GM19467 (cell line): ENCODE measurements at regions not wholly inside any gene's neighbourhood (a gene's known extent, or its start where the extent isn't known, plus 50 kb on each side); places are given as distances from the start of the nearest gene placed in this dataset.

ENCODE experiments used
- ATAC-seq: cut with Tn5 transposase; IDR thresholded peaks from one replicate; pipeline ENCODE4 v1.9.1; 2021; ENCODE audit warnings: mild to moderate bottlenecking, moderate library complexity; ENCODE audit not compliant: unreplicated experiment

- no peak for ATAC-seq
Observed at GRCh38 chr1:91152331-91152730, 130.5 kb upstream of the ZNF644 start.

GRCh38 chr1:91151702-91152101, 129.9 kb upstream of the ZNF644 start:
- no peak for ATAC-seq

- ATAC-seq = no peak
Observed at GRCh38 chr1:91148641-91149069, 126.8 kb upstream of the ZNF644 start.

- ATAC-seq = no peak
Observed at GRCh38 chr1:91141858-91142257, 120.0 kb upstream of the ZNF644 start.

- no peak for ATAC-seq
Observed at GRCh38 chr1:91138959-91139358, 117.1 kb upstream of the ZNF644 start.

GRCh38 chr1:91137173-91137852, 115.5 kb upstream of the ZNF644 start:
- ATAC-seq = no peak

- ATAC-seq = no peak
Observed at GRCh38 chr1:91135799-91136198, 114.0 kb upstream of the ZNF644 start.

GRCh38 chr1:91133248-91133647, 111.4 kb upstream of the ZNF644 start:
- ATAC-seq = no peak

GRCh38 chr1:91130256-91130985, 108.6 kb upstream of the ZNF644 start:
- no peak for ATAC-seq

GRCh38 chr1:91129458-91129857, 107.6 kb upstream of the ZNF644 start:
- no peak for ATAC-seq

GRCh38 chr1:91129017-91129416, 107.2 kb upstream of the ZNF644 start:
- no peak for ATAC-seq

- ATAC-seq = no peak
Observed at GRCh38 chr1:91124989-91125417, 103.2 kb upstream of the ZNF644 start.

GRCh38 chr1:91124290-91124985, 102.6 kb upstream of the ZNF644 start:
- no peak for ATAC-seq

GRCh38 chr1:91123773-91124172, 101.9 kb upstream of the ZNF644 start:
- no peak for ATAC-seq

GRCh38 chr1:91123319-91123718, 101.5 kb upstream of the ZNF644 start:
- ATAC-seq = no peak

- ATAC-seq = no peak
Observed at GRCh38 chr1:91122106-91122717, 100.4 kb upstream of the ZNF644 start.

- no peak for ATAC-seq
Observed at GRCh38 chr1:91121366-91121765, 99.5 kb upstream of the ZNF644 start.

GRCh38 chr1:91120936-91121335, 99.1 kb upstream of the ZNF644 start:
- no peak for ATAC-seq

- no peak for ATAC-seq
Observed at GRCh38 chr1:91120421-91120820, 98.6 kb upstream of the ZNF644 start.

GRCh38 chr1:91104712-91105111, 82.9 kb upstream of the ZNF644 start:
- ATAC-seq = no peak

GRCh38 chr1:91101328-91101727, 79.5 kb upstream of the ZNF644 start:
- ATAC-seq = no peak
